ENCODE measurements at regions not wholly inside any gene's neighbourhood (a gene's known extent, or its start where the extent isn't known, plus 50 kb on each side); places are given as distances from the start of the nearest gene placed in this dataset.

DNA sequence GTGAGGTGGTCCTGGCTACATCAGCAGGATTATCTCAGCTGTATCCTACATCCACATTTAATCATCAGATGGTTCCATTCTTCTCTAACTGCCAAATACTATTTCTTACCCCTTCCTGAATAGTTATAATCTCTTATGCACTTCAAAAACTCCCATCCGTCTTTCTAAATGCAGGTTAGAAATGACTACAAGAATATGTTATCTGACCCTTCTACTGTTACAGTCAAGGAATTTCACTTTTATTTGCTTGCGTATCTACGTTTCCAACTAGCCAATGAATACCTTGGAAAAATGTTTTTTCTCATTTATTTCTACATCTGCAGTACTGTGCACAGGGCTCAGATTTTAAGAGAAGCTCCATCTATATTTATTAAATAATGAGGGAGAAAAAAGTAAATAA is 709.9 kb downstream of the KCNT2 start:
- no peak overlapping the region for H3K4me2 ChIP-seq (ENCODE audit: low read length)
- no peaks in the 10 kb centered on the region for H3K9me2 ChIP-seq (ENCODE audit: insufficient read depth)
- no peaks in the 10 kb centered on the region for H3K27me3 ChIP-seq (ENCODE audit: insufficient read depth, low read length)
- DNase-seq (ENCODE audit: low read depth, low spot score): no peak
- H3K4me3 ChIP-seq (replicated peaks in 1 of 2; ENCODE audit: low read depth in 1 of 2, low read length in 2 of 2): no peak overlapping the region
- no peaks in the 10 kb centered on the region for H3K4me1 ChIP-seq (ENCODE audit: control insufficient read depth in 1 of 2, insufficient read depth in 2 of 2, low read length in 2 of 2)
- ATAC-seq: no peak
- H3K9ac ChIP-seq (ENCODE audit: low read length): no peak overlapping the region
- no peaks in the 10 kb centered on the region for H4K20me1 ChIP-seq (ENCODE audit: insufficient read depth)
- no peaks in the 10 kb centered on the region for H3K79me2 ChIP-seq (ENCODE audit: insufficient read depth, low read length)
- CTCF ChIA-PET: interaction anchor here (1.4 kb wide), 1 partner anchor 12 kb away, joined by 5 read pairs; no protein-coding TSS in a partner anchor
- H2AFZ ChIP-seq (ENCODE audit: low read depth, low read length, poor library complexity, severe bottlenecking): no peak overlapping the region
- intact Hi-C loops (cut with micrococcal nuclease): no loop called here
- no peaks in the 10 kb centered on the region for H3K36me3 ChIP-seq (ENCODE audit: control insufficient read depth in 1 of 2, insufficient read depth in 2 of 2, low read length in 2 of 2)
- POLR2A ChIA-PET: no interaction called here
- H3K27ac ChIP-seq (ENCODE audit: low read depth, low read length): no peak overlapping the region
- RAD21 ChIA-PET (ENCODE audit: low non-redundant PET in 1 of 2, low total read pairs in 2 of 2, uncharacterized antibody in 2 of 2, unreplicated experiment in 2 of 2): no interaction called here
- no peaks in the 10 kb centered on the region for H3K9me3 ChIP-seq (ENCODE audit: control insufficient read depth in 1 of 2, insufficient read depth in 1 of 2, low read depth in 1 of 2, low read length in 2 of 2)
- BruUV-seq (replicated peaks): no TSS peak
- TF ChIP-seq ELF1 (IDR thresholded peaks at IDR 0.05; ENCODE audit: borderline replicate concordance, low read depth) (no peak), POLR2A (IDR thresholded peaks at IDR 0.05; ENCODE audit: borderline replicate concordance, extremely low read depth, insufficient read depth, insufficient read length) (no peak), POLR2AphosphoS5 (IDR thresholded peaks at IDR 0.05; ENCODE audit: low read depth, low read length) (no peak)

GRCh38 chr1:195897076-195897475 is 711.2 kb downstream of the KCNT2 start:
- ChIA-PET CTCF (interaction anchor here (1.1 to 1.6 kb wide), 2 partner anchors 132 to 251 kb away, joined by 4 to 5 read pairs; no protein-coding TSS in a partner anchor), POLR2A (no interaction called here), RAD21 (ENCODE audit: low non-redundant PET in 1 of 2, low total read pairs in 2 of 2, uncharacterized antibody in 2 of 2, unreplicated experiment in 2 of 2) (interaction anchor here in 1 of 2 experiments (0.9 kb wide), 1 partner anchor 251 kb away, joined by 3 read pairs; no protein-coding TSS in a partner anchor)
- H3K4me3 ChIP-seq (replicated peaks in 1 of 2; ENCODE audit: low read depth in 1 of 2, low read length in 2 of 2): no peak overlapping the region
- no peaks in the 10 kb centered on the region for H3K9me3 ChIP-seq (ENCODE audit: control insufficient read depth in 1 of 2, insufficient read depth in 1 of 2, low read depth in 1 of 2, low read length in 2 of 2)
- no peak overlapping the region for H3K4me2 ChIP-seq (ENCODE audit: low read length)
- no peak for TF ChIP-seq JUND (IDR thresholded peaks at IDR 0.05)
- no peak for TF ChIP-seq REST (IDR thresholded peaks at IDR 0.05; ENCODE audit: low read depth)
- TF ChIP-seq CTCF (IDR thresholded peaks at IDR 0.05 in 2 of 3, conservative IDR thresholded peaks at IDR 0.05 in 1 of 3; ENCODE audit: borderline replicate concordance in 1 of 3, insufficient read depth in 1 of 3, low read depth in 2 of 3, low read length in 2 of 3): peak in 1 of 3 experiments; percentile 27; a peak in 1 of 6 replicates
- TF ChIP-seq, protein P1, sequence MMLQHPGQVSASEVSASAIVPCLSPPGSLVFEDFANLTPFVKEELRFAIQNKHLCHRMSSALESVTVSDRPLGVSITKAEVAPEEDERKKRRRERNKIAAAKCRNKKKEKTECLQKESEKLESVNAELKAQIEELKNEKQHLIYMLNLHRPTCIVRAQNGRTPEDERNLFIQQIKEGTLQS (IDR thresholded peaks at IDR 0.05): no peak
- TF ChIP-seq YY1 (IDR thresholded peaks at IDR 0.05; ENCODE audit: extremely low read depth, insufficient replicate concordance, low read depth, low read length): no peak
- TF ChIP-seq EZH2phosphoT487 (IDR thresholded peaks at IDR 0.05; ENCODE audit: borderline replicate concordance): no peak
- no peak for TF ChIP-seq FOSL1 (IDR thresholded peaks at IDR 0.05; ENCODE audit: low read depth)
- no peak for TF ChIP-seq EGR1 (IDR thresholded peaks at IDR 0.05; ENCODE audit: low read depth)
- TF ChIP-seq EZH2 (IDR thresholded peaks at IDR 0.05): no peak
- no peak for TF ChIP-seq TCF7L2 (IDR thresholded peaks at IDR 0.05; ENCODE audit: borderline replicate concordance, extremely low read depth, insufficient read depth, insufficient read length)
- TF ChIP-seq SP1 (IDR thresholded peaks at IDR 0.05; ENCODE audit: low read depth): no peak
- TF ChIP-seq RAD21 (IDR thresholded peaks at IDR 0.05; ENCODE audit: low read depth): peak; percentile 21; the same call in 1 of the 2 replicates
- TF ChIP-seq ZFX (IDR thresholded peaks at IDR 0.05): no peak
- TF ChIP-seq ELF1 (IDR thresholded peaks at IDR 0.05; ENCODE audit: borderline replicate concordance, low read depth): no peak
- no peak overlapping the region for H3K27ac ChIP-seq (ENCODE audit: low read depth, low read length)
- DNase-seq (ENCODE audit: low read depth, low spot score) (no peak), ATAC-seq (no peak)
- no peaks in the 10 kb centered on the region for H4K20me1 ChIP-seq (ENCODE audit: insufficient read depth)
- intact Hi-C loops (cut with micrococcal nuclease): no loop called here
- no peak overlapping the region for H3K9ac ChIP-seq (ENCODE audit: low read length)
- no TSS peak for BruUV-seq (replicated peaks)
- H2AFZ ChIP-seq (ENCODE audit: low read depth, low read length, poor library complexity, severe bottlenecking): no peak overlapping the region
- H3K36me3 ChIP-seq (ENCODE audit: control insufficient read depth in 1 of 2, insufficient read depth in 2 of 2, low read length in 2 of 2): no peaks in the 10 kb centered on the region
- H3K9me2 ChIP-seq (ENCODE audit: insufficient read depth): no peaks in the 10 kb centered on the region
- H3K79me2 ChIP-seq (ENCODE audit: insufficient read depth, low read length): no peaks in the 10 kb centered on the region
- H3K4me1 ChIP-seq (ENCODE audit: control insufficient read depth in 1 of 2, insufficient read depth in 2 of 2, low read length in 2 of 2): no peaks in the 10 kb centered on the region
- no peaks in the 10 kb centered on the region for H3K27me3 ChIP-seq (ENCODE audit: insufficient read depth, low read length)

Measured in HCT116 (cell line).